Fibroblast of skin of scalp (primary cell): ENCODE measurements at regions not wholly inside any gene's neighbourhood (a gene's known extent, or its start where the extent isn't known, plus 50 kb on each side); places are given as distances from the start of the nearest gene placed in this dataset.
A peak's percentile ranks its signal among the peaks of the same experiment; 100 is the strongest.
"Not testable (repeated sequence)": the region's sequence is repeated elsewhere in the genome, so short reads cannot be mapped to it uniquely, and the experiment has no call there.

Source experiments
- DNase-seq: peaks from one replicate; pipeline ENCODE4 v3.0.0-alpha.2; 2013

DNA sequence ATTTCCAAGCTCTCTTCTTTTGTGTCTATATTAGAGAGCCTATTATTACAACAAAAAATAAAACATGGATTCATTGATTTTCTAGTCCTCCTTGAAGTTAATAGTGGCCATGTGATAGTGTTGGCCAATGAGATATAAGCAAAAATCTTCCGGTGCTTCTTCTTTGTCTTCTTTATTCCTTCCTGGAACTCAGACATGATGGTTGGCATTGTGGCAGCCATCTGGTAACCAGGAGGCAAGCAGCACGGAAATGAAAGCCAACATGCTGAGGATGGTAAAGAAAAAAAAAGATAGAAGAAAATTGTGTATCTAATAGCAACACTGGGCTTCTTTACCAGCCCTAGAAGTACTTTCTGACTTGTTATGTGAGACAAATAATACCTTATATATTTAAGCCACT, 50.8 kb upstream of the SEL1L start:
- no peak for DNase-seq

- DNase-seq: no peak
Measured at GRCh38 chr14:81589381-81590065, 55.9 kb upstream of the SEL1L start.

- no peak for DNase-seq
Measured at GRCh38 chr14:81591266-81591665, 57.6 kb upstream of the SEL1L start.

GRCh38 chr14:81594012-81594411, 60.4 kb upstream of the SEL1L start:
- DNase-seq: peak; percentile 13

DNA sequence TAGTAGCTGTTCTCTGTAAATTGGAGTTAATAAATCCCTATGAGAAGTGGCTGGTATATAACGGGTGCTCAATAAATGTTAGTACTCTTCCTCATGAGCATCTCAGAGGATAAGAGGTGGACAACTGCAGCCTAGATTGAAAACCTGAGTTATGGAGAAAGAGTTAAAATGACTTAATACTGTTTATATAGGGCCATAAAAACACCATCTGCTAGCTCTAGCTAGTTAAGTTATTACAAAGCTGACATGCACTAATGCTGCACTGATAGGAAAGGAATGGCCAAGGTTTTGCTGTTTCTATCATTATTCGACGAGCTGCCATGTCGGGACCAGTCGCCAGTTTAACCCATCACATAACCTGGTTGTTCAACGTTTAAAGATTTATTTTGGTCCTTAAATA, 72.0 kb upstream of the SEL1L start:
- no peak for DNase-seq

DNA sequence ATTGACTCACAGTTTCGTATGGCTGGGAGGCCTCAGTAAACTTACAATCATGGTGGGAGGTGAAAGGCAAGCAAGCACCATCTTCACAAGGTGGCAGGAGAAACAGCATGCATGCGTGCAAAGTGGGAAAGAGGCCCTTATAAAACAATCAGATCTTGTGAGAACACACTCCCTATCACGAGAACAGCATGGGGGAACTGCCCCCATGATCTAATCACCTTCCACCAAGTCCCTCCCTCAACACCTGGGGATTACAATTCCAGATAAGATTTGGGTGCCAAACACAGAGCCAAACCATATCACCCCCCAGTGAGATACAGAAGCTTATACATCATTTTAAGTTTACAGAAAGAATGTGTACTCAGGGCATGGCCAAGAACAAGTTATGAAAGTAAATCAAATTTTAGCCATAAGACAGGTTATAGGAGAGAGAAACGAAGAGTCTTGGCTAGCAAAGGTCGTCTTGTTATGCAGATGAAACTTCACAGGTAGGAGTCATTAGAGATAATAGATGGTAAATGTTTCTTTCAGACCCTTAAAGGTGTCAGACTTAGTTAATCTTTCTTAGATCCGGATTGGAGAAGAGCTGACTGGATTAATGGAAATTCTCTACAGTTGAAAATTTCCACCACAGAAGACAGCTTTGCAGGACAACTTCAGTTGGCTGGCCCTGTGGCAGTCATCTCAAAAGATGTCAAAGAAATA, 79.8 kb upstream of the SEL1L start:
- no peak for DNase-seq

- not testable (repeated sequence) for DNase-seq
Measured at GRCh38 chr14:81614302-81614701, 80.6 kb upstream of the SEL1L start.

GRCh38 chr14:81618695-81619094, 85.0 kb upstream of the SEL1L start:
- no peak for DNase-seq

DNA sequence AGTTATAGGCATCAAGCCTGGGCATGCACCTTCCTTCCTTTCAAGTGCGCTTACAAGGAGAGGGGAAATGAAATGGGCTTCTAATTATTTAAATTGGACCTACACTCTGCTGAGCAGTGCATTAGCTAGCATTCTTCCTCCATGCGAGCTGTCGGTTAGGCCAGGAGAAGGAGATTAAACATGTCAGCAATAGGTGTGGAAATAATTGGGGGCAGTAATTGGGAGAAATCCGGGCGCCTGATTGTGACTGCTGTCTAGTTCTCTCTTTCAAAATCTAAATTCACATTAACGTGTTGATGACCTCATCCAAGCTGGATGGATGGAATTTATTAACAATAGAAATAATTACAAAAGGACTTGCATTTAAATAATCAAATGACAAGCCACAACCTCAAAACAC, 86.2 kb upstream of the SEL1L start:
- DNase-seq: no peak

GRCh38 chr14:81623771-81624396, 90.2 kb upstream of the SEL1L start:
- not testable (repeated sequence) for DNase-seq

DNA sequence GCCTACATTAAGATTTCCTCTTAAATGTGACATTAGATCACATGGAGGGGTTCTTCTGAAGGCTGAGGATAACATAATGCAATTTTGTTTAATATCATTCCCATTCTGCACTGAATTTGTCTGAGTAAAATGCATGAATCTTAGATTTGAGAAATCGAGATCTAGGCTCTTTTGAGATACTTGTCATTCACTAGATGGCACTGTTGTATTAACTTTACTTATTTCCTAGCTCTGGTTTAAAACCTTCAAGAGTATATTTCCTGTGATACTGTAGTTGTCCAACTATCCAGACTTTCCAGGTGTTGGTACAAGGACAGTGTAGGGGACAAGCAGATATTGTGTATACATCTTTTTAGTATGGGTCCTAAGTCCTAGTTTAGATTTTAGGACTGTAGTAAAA, 91.7 kb upstream of the SEL1L start:
- peak; percentile 12 for DNase-seq

DNA sequence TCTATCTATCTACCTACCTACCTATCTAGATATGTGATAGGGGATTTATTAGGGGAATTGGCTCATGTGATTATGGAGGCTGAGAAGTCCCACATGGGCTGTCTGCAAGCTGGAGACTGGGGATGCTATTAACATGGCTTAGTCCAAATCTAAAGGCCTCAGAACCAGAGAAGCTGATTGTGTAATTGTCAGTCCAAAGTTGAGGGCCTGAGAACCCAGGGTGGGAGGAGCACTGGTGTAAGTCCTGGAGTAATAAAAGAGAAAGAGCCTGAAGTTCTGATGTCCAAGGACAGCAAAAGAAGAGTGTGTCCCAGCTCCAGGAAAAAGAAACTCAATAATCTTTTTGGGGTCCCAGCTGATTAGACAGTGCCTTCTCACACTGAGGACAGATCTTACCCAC, 98.5 kb upstream of the SEL1L start:
- no peak for DNase-seq

DNA sequence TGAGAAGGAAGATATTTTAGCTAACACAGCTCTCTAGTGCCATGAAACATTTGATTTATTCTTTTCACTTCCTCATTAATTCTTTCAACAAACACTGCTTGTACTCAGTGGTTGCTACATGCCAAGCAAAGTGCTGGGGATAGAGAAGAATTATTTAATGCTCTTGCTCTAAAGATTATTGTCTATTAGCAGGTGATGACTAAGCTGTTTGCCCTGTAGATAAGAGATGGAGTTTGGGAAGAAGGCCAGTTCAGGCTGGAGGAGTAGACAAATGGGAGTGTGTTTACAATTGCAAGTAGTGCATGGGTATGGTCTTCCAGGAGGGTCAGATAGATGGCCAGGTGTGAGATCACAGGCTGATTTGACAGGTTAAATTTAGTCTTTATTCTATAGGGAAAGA, 99.8 kb upstream of the SEL1L start:
- no peak for DNase-seq

DNA sequence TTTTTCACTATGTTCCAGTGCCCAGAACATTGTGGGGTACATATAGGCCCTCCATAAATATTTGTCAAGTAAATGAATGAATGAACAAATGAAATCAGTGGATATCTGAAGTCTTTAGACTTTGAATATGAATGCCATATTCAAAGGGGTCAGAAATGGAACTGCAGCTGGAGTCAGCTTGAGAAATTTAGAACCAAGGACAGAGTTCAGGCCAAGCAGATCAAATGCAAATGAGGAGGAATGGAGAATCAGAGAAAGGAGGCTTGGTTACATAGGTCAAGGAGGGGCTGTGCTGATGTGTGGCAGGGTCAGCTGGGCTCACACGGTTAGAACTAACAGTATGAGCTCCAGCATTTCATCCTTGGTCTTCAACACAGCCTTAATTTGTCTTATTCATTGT, 104.0 kb upstream of the SEL1L start:
- DNase-seq: no peak

DNA sequence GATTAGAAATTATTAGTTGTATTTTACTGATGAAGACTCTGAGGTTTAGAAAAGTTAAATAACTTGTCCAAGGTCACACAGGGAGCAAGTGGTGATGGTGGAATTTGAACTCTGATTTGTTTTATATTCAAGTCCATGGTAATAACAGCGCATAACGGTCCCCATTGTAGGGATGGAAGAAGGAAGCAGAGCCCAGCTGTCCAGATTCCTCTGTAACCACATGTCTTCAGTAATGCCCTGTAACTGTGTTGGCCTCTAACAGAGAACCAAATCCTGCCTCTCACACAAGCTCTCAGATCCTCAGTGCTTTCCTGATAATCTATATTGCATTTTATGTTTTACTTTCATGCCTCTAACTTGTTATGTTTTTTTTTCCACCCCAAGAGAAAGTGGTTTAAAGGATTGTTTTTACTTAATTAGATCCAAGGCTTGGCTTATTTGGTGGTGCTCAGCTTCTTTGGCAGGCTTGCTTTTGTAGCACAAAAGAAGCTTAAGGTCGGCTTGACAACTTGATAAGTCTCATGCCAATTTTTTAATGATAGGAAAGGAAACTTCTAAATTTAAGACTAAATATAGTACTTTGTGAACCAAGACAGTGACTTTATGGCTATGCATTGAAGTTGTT, 105.1 kb upstream of the SEL1L start:
- no peak for DNase-seq

DNA sequence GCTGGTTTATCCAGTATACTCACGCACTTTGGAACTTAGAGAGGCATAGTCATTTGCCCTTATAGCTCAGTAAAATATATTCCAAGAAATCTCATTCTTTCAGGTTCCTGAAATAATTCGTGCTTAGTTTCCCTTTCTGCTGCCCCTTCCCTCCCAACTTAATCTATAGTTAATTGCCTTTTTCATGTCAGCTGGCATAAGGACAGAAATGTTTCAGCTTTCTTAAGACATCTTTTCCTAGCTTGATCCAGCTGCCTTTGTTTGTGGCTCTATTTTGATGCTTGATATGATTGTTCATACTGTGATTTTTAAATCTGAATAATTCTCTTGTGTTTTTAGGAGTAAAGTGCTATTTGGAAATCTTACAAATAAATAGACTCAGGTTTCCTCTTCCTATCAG, 120.0 kb upstream of the SEL1L start:
- DNase-seq: no peak

GRCh38 chr14:81655423-81656314, 122.0 kb upstream of the SEL1L start:
- DNase-seq: no peak

GRCh38 chr14:81656811-81657210, 123.2 kb upstream of the SEL1L start:
- DNase-seq: no peak

DNA sequence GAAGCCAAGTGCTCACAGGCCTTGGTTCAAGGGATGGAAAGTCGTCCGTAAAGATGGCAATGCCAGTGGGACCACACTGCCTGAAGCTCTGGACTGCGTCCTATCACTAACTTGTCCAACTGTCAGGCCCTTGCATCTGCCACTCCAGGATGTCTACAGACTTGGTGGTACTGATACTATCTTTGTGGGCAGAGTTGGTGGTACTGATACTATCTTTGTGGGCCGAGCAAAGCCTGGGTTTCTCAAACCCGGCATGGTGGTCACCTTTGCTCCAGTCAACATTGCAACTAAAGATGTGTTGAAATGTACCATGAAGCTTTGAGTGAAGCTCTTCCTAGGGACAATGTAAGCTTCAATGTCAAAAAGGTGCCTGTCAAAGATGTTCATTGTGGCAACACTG, 128.4 kb upstream of the SEL1L start:
- DNase-seq: no peak

GRCh38 chr14:81662570-81663197, 129.0 kb upstream of the SEL1L start:
- DNase-seq: no peak

GRCh38 chr14:81668626-81669274, 135.1 kb upstream of the SEL1L start:
- DNase-seq: no peak

GRCh38 chr14:81669308-81669707, 135.7 kb upstream of the SEL1L start:
- no peak for DNase-seq
